Hepatocyte (in vitro differentiated cells): ENCODE measurements at regions not wholly inside any gene's neighbourhood (a gene's known extent, or its start where the extent isn't known, plus 50 kb on each side); places are given as distances from the start of the nearest gene placed in this dataset.

Experiments used
- EZH2 ChIP-seq: fragments of 200-600 bp; sonication (generic); IDR thresholded peaks from 2 replicates; pipeline ENCODE4 v1.6.1; 2016; ENCODE audit warnings: antibody characterized with exemption, mild to moderate bottlenecking, borderline replicate concordance
- EZH2phosphoT487 ChIP-seq: fragments of 200-600 bp; sonication (generic); IDR thresholded peaks from one replicate; pipeline ENCODE4 v1.6.1; 2018; ENCODE audit warnings: antibody characterized with exemption, mild to moderate bottlenecking, low read depth, moderate library complexity; ENCODE audit not compliant: unreplicated experiment, severe bottlenecking
- TF ChIP-seq, protein P1 (sequence below): fragments of 200-600 bp; sonication (generic); IDR thresholded peaks from 2 replicates; pipeline ENCODE4 v1.5.1; 2016; ENCODE audit warnings: antibody characterized with exemption, mild to moderate bottlenecking; ENCODE audit not compliant: poor library complexity

GRCh38 chr21:16408280-16408679 is 678.5 kb downstream of the USP25 start:
- TF ChIP-seq, protein P1, sequence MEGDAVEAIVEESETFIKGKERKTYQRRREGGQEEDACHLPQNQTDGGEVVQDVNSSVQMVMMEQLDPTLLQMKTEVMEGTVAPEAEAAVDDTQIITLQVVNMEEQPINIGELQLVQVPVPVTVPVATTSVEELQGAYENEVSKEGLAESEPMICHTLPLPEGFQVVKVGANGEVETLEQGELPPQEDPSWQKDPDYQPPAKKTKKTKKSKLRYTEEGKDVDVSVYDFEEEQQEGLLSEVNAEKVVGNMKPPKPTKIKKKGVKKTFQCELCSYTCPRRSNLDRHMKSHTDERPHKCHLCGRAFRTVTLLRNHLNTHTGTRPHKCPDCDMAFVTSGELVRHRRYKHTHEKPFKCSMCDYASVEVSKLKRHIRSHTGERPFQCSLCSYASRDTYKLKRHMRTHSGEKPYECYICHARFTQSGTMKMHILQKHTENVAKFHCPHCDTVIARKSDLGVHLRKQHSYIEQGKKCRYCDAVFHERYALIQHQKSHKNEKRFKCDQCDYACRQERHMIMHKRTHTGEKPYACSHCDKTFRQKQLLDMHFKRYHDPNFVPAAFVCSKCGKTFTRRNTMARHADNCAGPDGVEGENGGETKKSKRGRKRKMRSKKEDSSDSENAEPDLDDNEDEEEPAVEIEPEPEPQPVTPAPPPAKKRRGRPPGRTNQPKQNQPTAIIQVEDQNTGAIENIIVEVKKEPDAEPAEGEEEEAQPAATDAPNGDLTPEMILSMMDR: no peak
- TF ChIP-seq EZH2 (no peak), EZH2phosphoT487 (no peak)
